ENCODE measurements at regions not wholly inside any gene's neighbourhood (a gene's known extent, or its start where the extent isn't known, plus 50 kb on each side); places are given as distances from the start of the nearest gene placed in this dataset.
"Not testable (repeated sequence)": the region's sequence is repeated elsewhere in the genome, so short reads cannot be mapped to it uniquely, and the experiment has no call there.

- no peaks in the 10 kb centered on the region for H3K9me3 ChIP-seq
These were observed 341.0 kb downstream of the EIPR1 start for GRCh38 chr2:3036432-3037125.

DNA sequence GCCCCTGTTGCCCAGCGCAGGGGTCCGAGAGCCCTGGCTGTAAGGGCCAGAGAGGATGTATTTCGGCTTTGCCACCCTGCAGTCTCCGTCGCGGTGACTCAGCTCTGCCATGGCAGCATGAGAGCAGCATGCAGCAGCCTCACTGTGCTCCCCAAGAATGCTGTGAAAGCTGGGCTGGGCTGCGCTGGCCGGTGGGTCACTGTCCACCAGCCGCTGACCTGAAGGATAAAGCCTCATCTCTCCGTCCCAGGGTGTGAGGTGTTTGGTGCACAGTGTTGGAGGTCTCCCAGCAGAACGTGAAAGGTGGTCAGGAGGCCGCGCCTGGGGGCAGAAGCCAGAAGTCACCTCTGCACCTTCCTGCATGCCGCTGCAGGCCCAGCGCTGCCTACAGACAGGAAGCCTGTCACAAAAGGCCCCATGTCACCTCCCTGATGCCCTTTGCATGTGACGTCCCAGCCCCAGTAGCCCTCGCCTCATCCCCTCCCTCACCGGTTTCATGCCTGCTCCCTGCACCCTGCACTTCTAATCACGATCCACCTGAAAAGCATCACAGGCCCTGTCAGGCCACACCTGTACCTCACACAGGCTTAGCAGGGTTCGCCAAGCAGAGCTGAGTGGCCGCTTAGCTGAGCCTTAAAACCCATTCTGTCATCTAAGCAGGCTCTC lies 342.1 kb downstream of the EIPR1 start:
- H3K36me3 ChIP-seq = no peaks in the 10 kb centered on the region
- TF ChIP-seq CTCF (IDR thresholded peaks at IDR 0.05; ENCODE audit: low read depth, low read length) = no peak
- no peak for DNase-seq
- H3K27me3 ChIP-seq = no peaks in the 10 kb centered on the region
- no peaks in the 10 kb centered on the region for H3K9me3 ChIP-seq
- H3K4me3 ChIP-seq (ENCODE audit: low read depth, low read length) = no peak overlapping the region
- H3K4me1 ChIP-seq = no peaks in the 10 kb centered on the region

More at GRCh38 chr2:3036432-3037125, 341.0 kb downstream of the EIPR1 start:
- TF ChIP-seq CTCF (IDR thresholded peaks at IDR 0.05; ENCODE audit: low read depth, low read length) = no peak
- Histone ChIP-seq H3K4me3 (ENCODE audit: low read depth, low read length) (no peak overlapping the region), H3K27me3 (no peaks in the 10 kb centered on the region), H3K36me3 (no peaks in the 10 kb centered on the region), H3K4me1 (peaks cover 5% of the 10 kb centered on the region)
- no peak for DNase-seq

GRCh38 chr2:3034856-3035255 lies 342.8 kb downstream of the EIPR1 start:
- no peaks in the 10 kb centered on the region for H3K9me3 ChIP-seq
- no peak for DNase-seq
- H3K4me1 ChIP-seq = no peaks in the 10 kb centered on the region
- H3K4me3 ChIP-seq (ENCODE audit: low read depth, low read length) = no peak overlapping the region
- H3K36me3 ChIP-seq = no peaks in the 10 kb centered on the region
- no peak for TF ChIP-seq CTCF (IDR thresholded peaks at IDR 0.05; ENCODE audit: low read depth, low read length)
- no peaks in the 10 kb centered on the region for H3K27me3 ChIP-seq

DNA sequence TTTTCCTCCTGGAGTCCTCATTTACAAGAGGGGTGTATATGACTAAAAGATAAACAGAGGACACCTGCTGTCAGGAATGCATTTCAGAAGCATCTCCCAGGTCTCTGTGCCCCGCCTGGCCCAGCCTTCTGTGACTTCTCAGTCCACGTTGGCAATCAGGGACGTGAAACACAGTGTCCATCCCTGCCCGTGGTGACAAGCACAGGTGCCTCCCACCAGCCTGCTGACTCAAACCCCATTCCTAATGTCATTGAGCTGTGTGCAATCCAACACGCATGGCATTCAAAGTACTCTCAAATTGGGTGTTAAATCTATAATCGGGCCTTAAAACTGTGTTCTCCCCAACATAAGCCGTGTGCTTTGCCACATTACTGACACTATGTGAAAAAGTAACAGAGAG lies 343.2 kb downstream of the EIPR1 start:
- Histone ChIP-seq H3K27me3 (no peaks in the 10 kb centered on the region), H3K36me3 (no peaks in the 10 kb centered on the region), H3K4me1 (no peaks in the 10 kb centered on the region), H3K4me3 (ENCODE audit: low read depth, low read length) (no peak overlapping the region), H3K9me3 (no peaks in the 10 kb centered on the region; the same call in 1 of the 2 replicates)
- TF ChIP-seq CTCF (IDR thresholded peaks at IDR 0.05; ENCODE audit: low read depth, low read length) = no peak
- no peak for DNase-seq

- Histone ChIP-seq H3K27me3 (no peaks in the 10 kb centered on the region), H3K9me3 (no peaks in the 10 kb centered on the region; the same call in 1 of the 2 replicates), H3K4me1 (no peaks in the 10 kb centered on the region), H3K4me3 (ENCODE audit: low read depth, low read length) (no peak overlapping the region), H3K36me3 (no peaks in the 10 kb centered on the region; the same call in 1 of the 2 replicates)
- no peak for TF ChIP-seq CTCF (IDR thresholded peaks at IDR 0.05; ENCODE audit: low read depth, low read length)
- no peak for DNase-seq
These were observed 344.3 kb downstream of the EIPR1 start for GRCh38 chr2:3033315-3033714.

- not testable (repeated sequence) for H3K4me3 ChIP-seq (ENCODE audit: low read depth, low read length); DNase-seq; H3K4me1 ChIP-seq; H3K9me3 ChIP-seq; H3K36me3 ChIP-seq; H3K27me3 ChIP-seq
These were observed 346.8 kb downstream of the EIPR1 start for GRCh38 chr2:3030791-3031190.

Data from BE2C (cell line).